ENCODE measurements at regions not wholly inside any gene's neighbourhood (a gene's known extent, or its start where the extent isn't known, plus 50 kb on each side); places are given as distances from the start of the nearest gene placed in this dataset.

GRCh38 chr4:31171362-31171761 is 451.2 kb downstream of the PCDH7 start:
- Mint-ChIP-seq H3K27ac (no peak overlapping the region), H3K36me3 (no peaks in the 10 kb centered on the region), H3K9me3 (peaks cover 0 to 8% (median 0%) of the 10 kb centered on the region in 7 donors), H3K27me3 (ENCODE audit: low read depth in 3 of 3) (no peaks in the 10 kb centered on the region), H3K4me1 (no peaks in the 10 kb centered on the region), H3K4me3 (no peak overlapping the region)
- no peak overlapping the region for H3K4me2 ChIP-seq (replicated peaks; ENCODE audit: extremely low read depth, low read length, poor library complexity, severe bottlenecking)
- no peak for DNase-seq
- no CpG with 5 or more reads among the region's 4 CpGs for WGBS (ENCODE audit: insufficient coverage)
- H2AFZ ChIP-seq (ENCODE audit: insufficient read depth, low read depth, low read length, poor library complexity, severe bottlenecking) = no peak overlapping the region
- no peaks in the 10 kb centered on the region for H3K36me3 ChIP-seq (replicated peaks in 1 of 2; ENCODE audit: control insufficient read depth in 1 of 2, insufficient read depth in 2 of 2, low read length in 2 of 2)
- H3K4me3 ChIP-seq (replicated peaks in 1 of 3; ENCODE audit: low read depth in 2 of 3, low read length in 3 of 3) = no peak overlapping the region
- H3K27ac ChIP-seq (ENCODE audit: low read depth in 1 of 2, low read length in 2 of 2) = no peak overlapping the region
- no peaks in the 10 kb centered on the region for H3K79me2 ChIP-seq (ENCODE audit: insufficient read depth, low read length)
- no peaks in the 10 kb centered on the region for H4K20me1 ChIP-seq (ENCODE audit: insufficient read depth, low read length)
- no peak overlapping the region for H3K9ac ChIP-seq (ENCODE audit: insufficient read depth, low read length, poor library complexity, severe bottlenecking)
- no peaks in the 10 kb centered on the region for H3K4me1 ChIP-seq (ENCODE audit: control insufficient read depth in 1 of 2, insufficient read depth in 2 of 2, low read length in 2 of 2)
- intact Hi-C loops (cut with micrococcal nuclease) = no loop called here
- H3K27me3 ChIP-seq (ENCODE audit: control insufficient read depth in 2 of 2, insufficient read depth in 2 of 2, low read length in 2 of 2) = no peaks in the 10 kb centered on the region
- no peak for TF ChIP-seq CTCF (IDR thresholded peaks at IDR 0.05)
- peaks cover 0 to 3% of the 10 kb centered on the region in 2 donors for H3K9me3 ChIP-seq (replicated peaks in 1 of 2; ENCODE audit: control insufficient read depth in 1 of 2, insufficient read depth in 1 of 2, low read length in 2 of 2)

GRCh38 chr4:31175242-31175910 is 455.2 kb downstream of the PCDH7 start:
- peaks cover 0 to 3% of the 10 kb centered on the region in 2 donors for H3K9me3 ChIP-seq (replicated peaks in 1 of 2; ENCODE audit: control insufficient read depth in 1 of 2, insufficient read depth in 1 of 2, low read length in 2 of 2)
- no peak overlapping the region for H3K4me3 ChIP-seq (replicated peaks in 1 of 3; ENCODE audit: low read depth in 2 of 3, low read length in 3 of 3)
- WGBS (ENCODE audit: insufficient coverage) = no CpG with 5 or more reads among the region's 5 CpGs
- H3K79me2 ChIP-seq (ENCODE audit: insufficient read depth, low read length) = no peaks in the 10 kb centered on the region
- no peaks in the 10 kb centered on the region for H3K27me3 ChIP-seq (ENCODE audit: control insufficient read depth in 2 of 2, insufficient read depth in 2 of 2, low read length in 2 of 2)
- no peak overlapping the region for H3K4me2 ChIP-seq (replicated peaks; ENCODE audit: extremely low read depth, low read length, poor library complexity, severe bottlenecking)
- no peak overlapping the region for H2AFZ ChIP-seq (ENCODE audit: insufficient read depth, low read depth, low read length, poor library complexity, severe bottlenecking)
- Mint-ChIP-seq H3K9me3 (no peaks in the 10 kb centered on the region), H3K4me3 (no peak overlapping the region), H3K36me3 (no peaks in the 10 kb centered on the region), H3K27me3 (ENCODE audit: low read depth in 3 of 3) (no peaks in the 10 kb centered on the region), H3K27ac (no peak overlapping the region), H3K4me1 (no peaks in the 10 kb centered on the region)
- no peak overlapping the region for H3K27ac ChIP-seq (ENCODE audit: low read depth in 1 of 2, low read length in 2 of 2)
- no peak for TF ChIP-seq CTCF (IDR thresholded peaks at IDR 0.05)
- no peaks in the 10 kb centered on the region for H3K36me3 ChIP-seq (replicated peaks in 1 of 2; ENCODE audit: control insufficient read depth in 1 of 2, insufficient read depth in 2 of 2, low read length in 2 of 2)
- no peak for DNase-seq
- no peaks in the 10 kb centered on the region for H4K20me1 ChIP-seq (ENCODE audit: insufficient read depth, low read length)
- intact Hi-C loops (cut with micrococcal nuclease) = no loop called here
- H3K4me1 ChIP-seq (ENCODE audit: control insufficient read depth in 1 of 2, insufficient read depth in 2 of 2, low read length in 2 of 2) = no peaks in the 10 kb centered on the region
- H3K9ac ChIP-seq (ENCODE audit: insufficient read depth, low read length, poor library complexity, severe bottlenecking) = no peak overlapping the region
